NT2/D1 (cell line): ENCODE measurements at regions not wholly inside any gene's neighbourhood (a gene's known extent, or its start where the extent isn't known, plus 50 kb on each side); places are given as distances from the start of the nearest gene placed in this dataset.

Experiments
- DNase-seq: peaks from one replicate; pipeline ENCODE4 v3.0.0-alpha.2; 2011; ENCODE audit warnings: low read depth, low spot score
- H3K27me3 ChIP-seq: 2 replicates; pipeline ENCODE4 v1.6.0; 2011; ENCODE audit warnings: mild to moderate bottlenecking; ENCODE audit not compliant: insufficient read length, insufficient read depth
- H3K36me3 ChIP-seq: 2 replicates; pipeline ENCODE4 v1.6.1; 2011; ENCODE audit warnings: mild to moderate bottlenecking, low read length, mixed read lengths; ENCODE audit not compliant: insufficient read depth, insufficient read length
- H3K4me1 ChIP-seq: 2 replicates; pipeline ENCODE4 v1.5.1; 2011; ENCODE audit not compliant: insufficient read depth, insufficient read length
- H3K4me3 ChIP-seq: 2 replicates; pipeline ENCODE4 v1.5.1; 2011; ENCODE audit warnings: low read depth; ENCODE audit not compliant: insufficient read length
- H3K9ac ChIP-seq: 2 replicates; pipeline ENCODE4 v1.6.0; 2011; ENCODE audit warnings: low read depth; ENCODE audit not compliant: insufficient read length
- H3K9me3 ChIP-seq: 2 replicates; pipeline ENCODE4 v1.5.1; 2011; ENCODE audit warnings: mild to moderate bottlenecking, low read length; ENCODE audit not compliant: insufficient read depth
- SUZ12 ChIP-seq: IDR thresholded peaks from 2 replicates; pipeline ENCODE4 v1.6.1; 2011; ENCODE audit not compliant: insufficient read length, insufficient read depth; ENCODE audit errors: extremely low read depth
- YY1 ChIP-seq: IDR thresholded peaks from 2 replicates; pipeline ENCODE4 v1.6.1; 2011; ENCODE audit not compliant: insufficient read length, insufficient read depth
- ZNF274 ChIP-seq: IDR thresholded peaks from 2 replicates; pipeline ENCODE4 v1.6.1; 2011; ENCODE audit warnings: mild to moderate bottlenecking, low read depth, low read length

GRCh38 chr18:59052965-59053820 is 86.5 kb upstream of the SEC11C start:
- no peaks in the 10 kb centered on the region for H3K27me3 ChIP-seq
- TF ChIP-seq ZNF274, result no peak
- no peak for TF ChIP-seq YY1
- TF ChIP-seq SUZ12, result no peak
- H3K4me1 ChIP-seq, result peaks cover 6% of the 10 kb centered on the region
- no peaks in the 10 kb centered on the region for H3K36me3 ChIP-seq
- no peaks in the 10 kb centered on the region for H3K9me3 ChIP-seq
- H3K9ac ChIP-seq, result no peak overlapping the region
- DNase-seq, result no peak
- H3K4me3 ChIP-seq, result no peak overlapping the region

- H3K9me3 ChIP-seq, result no peaks in the 10 kb centered on the region
- H3K27me3 ChIP-seq, result no peaks in the 10 kb centered on the region
- H3K9ac ChIP-seq, result no peak overlapping the region
- no peak overlapping the region for H3K4me3 ChIP-seq
- TF ChIP-seq YY1, result no peak
- no peak for TF ChIP-seq ZNF274
- TF ChIP-seq SUZ12, result no peak
- no peak for DNase-seq
- no peaks in the 10 kb centered on the region for H3K36me3 ChIP-seq
- peaks cover 4% of the 10 kb centered on the region for H3K4me1 ChIP-seq
Measured at GRCh38 chr18:59054496-59055287, 85.0 kb upstream of the SEC11C start.

GRCh38 chr18:59055345-59056032 is 84.2 kb upstream of the SEC11C start:
- Histone ChIP-seq H3K36me3 (no peaks in the 10 kb centered on the region), H3K9ac (no peak overlapping the region), H3K27me3 (no peaks in the 10 kb centered on the region), H3K4me1 (no peaks in the 10 kb centered on the region), H3K9me3 (no peaks in the 10 kb centered on the region), H3K4me3 (no peak overlapping the region)
- no peak for DNase-seq
- TF ChIP-seq ZNF274 (no peak), SUZ12 (no peak), YY1 (no peak)

- TF ChIP-seq ZNF274, result no peak
- TF ChIP-seq SUZ12, result no peak
- no peak for TF ChIP-seq YY1
- Histone ChIP-seq H3K4me1 (no peaks in the 10 kb centered on the region), H3K4me3 (no peak overlapping the region), H3K36me3 (no peaks in the 10 kb centered on the region), H3K9ac (no peak overlapping the region), H3K9me3 (no peaks in the 10 kb centered on the region), H3K27me3 (no peaks in the 10 kb centered on the region)
- no peak for DNase-seq
Measured at GRCh38 chr18:59056706-59057492, 82.8 kb upstream of the SEC11C start.

- no peak for DNase-seq
- no peak for TF ChIP-seq ZNF274
- no peak for TF ChIP-seq SUZ12
- Histone ChIP-seq H3K4me3 (no peak overlapping the region), H3K27me3 (no peaks in the 10 kb centered on the region), H3K4me1 (no peaks in the 10 kb centered on the region), H3K36me3 (no peaks in the 10 kb centered on the region), H3K9ac (no peak overlapping the region), H3K9me3 (0 out of 2 replicates have a peak, but pooled peaks cover under 1% of the 10 kb centered on the region)
Measured at GRCh38 chr18:59057493-59057795, 82.2 kb upstream of the SEC11C start.

GRCh38 chr18:59057969-59058368 is 81.7 kb upstream of the SEC11C start:
- Histone ChIP-seq H3K27me3 (no peaks in the 10 kb centered on the region), H3K9me3 (peaks cover 3% of the 10 kb centered on the region; the same call in 1 of the 2 replicates), H3K4me3 (no peak overlapping the region), H3K4me1 (no peaks in the 10 kb centered on the region), H3K36me3 (no peaks in the 10 kb centered on the region), H3K9ac (no peak overlapping the region)
- DNase-seq, result no peak
- TF ChIP-seq YY1 (no peak), SUZ12 (no peak), ZNF274 (no peak)
